Keratinocyte (primary cell): ENCODE measurements at regions not wholly inside any gene's neighbourhood (a gene's known extent, or its start where the extent isn't known, plus 50 kb on each side); places are given as distances from the start of the nearest gene placed in this dataset.

Source experiments
- CTCF ChIP-seq, 3 experiments: IDR thresholded peaks in 1 of 3; conservative IDR thresholded peaks in 1 of 3; optimal IDR thresholded peaks in 1 of 3; 2 replicates in 2 of 3; 3 replicates in 1 of 3; pipeline versions ENCODE3 to v1.5.1; 2011; ENCODE audit warnings: low read length in 3 of 3, mild to moderate bottlenecking in 3 of 3, moderate library complexity in 2 of 3, control low read depth in 1 of 3, inconsistent platforms in 1 of 3; ENCODE audit not compliant: insufficient read depth in 2 of 3; ENCODE audit errors: extremely low read depth in 1 of 3
- EZH2 ChIP-seq: IDR thresholded peaks from one replicate; pipeline ENCODE4 v1.6.1; 2012; ENCODE audit warnings: inconsistent platforms, mild to moderate bottlenecking, low read length, moderate library complexity

GRCh38 chr12:40587421-40587820, 104.8 kb upstream of the CNTN1 start:
- no peak for TF ChIP-seq EZH2
- TF ChIP-seq CTCF (optimal IDR thresholded peaks at IDR 0.05 in 1 of 3, IDR thresholded peaks at IDR 0.05 in 1 of 3, conservative IDR thresholded peaks at IDR 0.05 in 1 of 3; ENCODE audit: extremely low read depth in 1 of 3, insufficient read depth in 2 of 3, low read length in 3 of 3): no peak
